Dermis blood vessel endothelial cell (primary cell): ENCODE measurements at regions not wholly inside any gene's neighbourhood (a gene's known extent, or its start where the extent isn't known, plus 50 kb on each side); places are given as distances from the start of the nearest gene placed in this dataset.

Source experiments
- DNase-seq: peaks from one replicate; pipeline ENCODE4 v3.0.0; 2010

GRCh38 chr2:152961351-152961750, 242.9 kb downstream of the ARL6IP6 start:
- DNase-seq: no peak

GRCh38 chr2:152950126-152950525, 231.7 kb downstream of the ARL6IP6 start:
- no peak for DNase-seq

GRCh38 chr2:152944099-152944498, 225.7 kb downstream of the ARL6IP6 start:
- no peak for DNase-seq

GRCh38 chr2:152942940-152943440, 224.6 kb downstream of the ARL6IP6 start:
- DNase-seq: no peak

- DNase-seq: no peak
Observed at GRCh38 chr2:152930501-152930900, 212.1 kb downstream of the ARL6IP6 start.

GRCh38 chr2:152929628-152930027, 211.2 kb downstream of the ARL6IP6 start:
- no peak for DNase-seq

- DNase-seq: peak; percentile 38
Observed at GRCh38 chr2:152925547-152926448, 207.4 kb downstream of the ARL6IP6 start.

- DNase-seq: no peak
Observed at GRCh38 chr2:152924722-152925121, 206.3 kb downstream of the ARL6IP6 start.

- DNase-seq: no peak
Observed at GRCh38 chr2:152924219-152924618, 205.8 kb downstream of the ARL6IP6 start.

GRCh38 chr2:152920846-152921245, 202.4 kb downstream of the ARL6IP6 start:
- no peak for DNase-seq

GRCh38 chr2:152910970-152911369, 192.6 kb downstream of the ARL6IP6 start:
- no peak for DNase-seq

GRCh38 chr2:152907046-152907445, 188.6 kb downstream of the ARL6IP6 start:
- no peak for DNase-seq

- DNase-seq: no peak
Observed at GRCh38 chr2:152894051-152894450, 175.6 kb downstream of the ARL6IP6 start.

GRCh38 chr2:152890736-152891135, 172.3 kb downstream of the ARL6IP6 start:
- DNase-seq: no peak

- no peak for DNase-seq
Observed at GRCh38 chr2:152883951-152884487, 165.6 kb downstream of the ARL6IP6 start.

GRCh38 chr2:152881527-152881926, 163.1 kb downstream of the ARL6IP6 start:
- no peak for DNase-seq

- no peak for DNase-seq
Observed at GRCh38 chr2:152879275-152879674, 160.9 kb downstream of the ARL6IP6 start.

GRCh38 chr2:152875701-152876695, 157.6 kb downstream of the ARL6IP6 start:
- DNase-seq: no peak

GRCh38 chr2:152874955-152875354, 156.5 kb downstream of the ARL6IP6 start:
- DNase-seq: no peak

- no peak for DNase-seq
Observed at GRCh38 chr2:152870239-152870638, 151.8 kb downstream of the ARL6IP6 start.

GRCh38 chr2:152867397-152867796, 149.0 kb downstream of the ARL6IP6 start:
- DNase-seq: no peak

- no peak for DNase-seq
Observed at GRCh38 chr2:152864601-152865149, 146.3 kb downstream of the ARL6IP6 start.
